ENCODE measurements at regions not wholly inside any gene's neighbourhood (a gene's known extent, or its start where the extent isn't known, plus 50 kb on each side); places are given as distances from the start of the nearest gene placed in this dataset.

- no peak for TF ChIP-seq POLR2A (IDR thresholded peaks at IDR 0.05; ENCODE audit: low read length)
- no peak for TF ChIP-seq GATA1 (IDR thresholded peaks at IDR 0.05; ENCODE audit: low read depth, low read length)
Observed at GRCh38 chr4:131974730-131975129, 1174.4 kb upstream of the PCDH10 start.
